Keratinocyte (primary cell): ENCODE measurements at regions not wholly inside any gene's neighbourhood (a gene's known extent, or its start where the extent isn't known, plus 50 kb on each side); places are given as distances from the start of the nearest gene placed in this dataset.

Experiments used
- CTCF ChIP-seq, 3 experiments: IDR thresholded peaks in 1 of 3; conservative IDR thresholded peaks in 1 of 3; optimal IDR thresholded peaks in 1 of 3; 2 replicates in 2 of 3; 3 replicates in 1 of 3; pipeline versions ENCODE3 to v1.5.1; 2011; ENCODE audit warnings: low read length in 3 of 3, mild to moderate bottlenecking in 3 of 3, moderate library complexity in 2 of 3, control low read depth in 1 of 3, inconsistent platforms in 1 of 3; ENCODE audit not compliant: insufficient read depth in 2 of 3; ENCODE audit errors: extremely low read depth in 1 of 3
- EZH2 ChIP-seq: IDR thresholded peaks from one replicate; pipeline ENCODE4 v1.6.1; 2012; ENCODE audit warnings: inconsistent platforms, mild to moderate bottlenecking, low read length, moderate library complexity

- TF ChIP-seq CTCF (optimal IDR thresholded peaks at IDR 0.05 in 1 of 3, IDR thresholded peaks at IDR 0.05 in 1 of 3, conservative IDR thresholded peaks at IDR 0.05 in 1 of 3; ENCODE audit: extremely low read depth in 1 of 3, insufficient read depth in 2 of 3, low read length in 3 of 3) (no peak), EZH2 (no peak)
Observed at GRCh38 chr20:52493171-52493721, 301.7 kb upstream of the ZFP64 start.
